WERI-Rb-1 (cell line): ENCODE measurements at regions not wholly inside any gene's neighbourhood (a gene's known extent, or its start where the extent isn't known, plus 50 kb on each side); places are given as distances from the start of the nearest gene placed in this dataset.

Source experiments
- DNase-seq: peaks from one replicate; pipeline ENCODE4 v3.0.0-alpha.2; 2020
- H3K27ac ChIP-seq: fragments of 250-450 bp; sonication (Bioruptor Pico); 2 replicates; pipeline ENCODE4 v1.5.1; 2020; ENCODE audit warnings: mild to moderate bottlenecking, moderate library complexity
- H3K27me3 ChIP-seq: fragments of 250-450 bp; sonication (Bioruptor Pico); 2 replicates; pipeline ENCODE4 v1.5.1; 2021; ENCODE audit warnings: mild to moderate bottlenecking, low read depth, moderate library complexity; ENCODE audit not compliant: insufficient read depth, severe bottlenecking
- H3K36me3 ChIP-seq: fragments of 250-450 bp; sonication (Bioruptor Pico); 2 replicates; pipeline ENCODE4 v1.5.1; 2020; ENCODE audit warnings: mild to moderate bottlenecking, moderate library complexity
- H3K4me3 ChIP-seq: 2 replicates; pipeline ENCODE4 v1.5.1; 2011; ENCODE audit warnings: low read depth, mild to moderate bottlenecking, control low read depth, low read length
- H3K9me3 ChIP-seq: fragments of 250-450 bp; sonication (Bioruptor Pico); 2 replicates; pipeline ENCODE4 v1.5.1; 2021; ENCODE audit warnings: mild to moderate bottlenecking, moderate library complexity; ENCODE audit not compliant: severe bottlenecking
- TF ChIP-seq, protein P1 (sequence below): IDR thresholded peaks from 2 replicates; pipeline ENCODE4 v1.5.1; 2011; ENCODE audit warnings: low read depth, mild to moderate bottlenecking, control low read depth, inconsistent platforms, low read length

DNA sequence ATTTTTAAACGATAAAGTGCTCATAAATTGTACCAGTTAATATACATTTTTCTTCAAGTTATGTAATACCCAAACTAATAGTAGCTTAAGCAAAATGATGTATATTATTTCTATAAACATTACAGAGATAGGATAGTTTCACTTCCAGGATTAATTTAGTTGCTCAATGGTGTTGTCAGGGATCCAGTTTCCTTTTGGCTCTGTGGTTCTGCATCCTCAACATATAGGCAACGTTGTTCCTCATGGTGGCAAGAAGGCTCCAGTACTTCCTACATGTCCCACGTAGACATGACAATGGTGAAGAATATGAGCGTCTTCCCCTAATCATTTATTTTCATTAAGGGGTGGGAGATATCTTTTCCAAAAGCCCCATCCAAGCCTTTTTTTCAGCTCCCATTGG lies 60.7 kb upstream of the DCD start:
- DNase-seq, result no peak
- TF ChIP-seq, protein P1, sequence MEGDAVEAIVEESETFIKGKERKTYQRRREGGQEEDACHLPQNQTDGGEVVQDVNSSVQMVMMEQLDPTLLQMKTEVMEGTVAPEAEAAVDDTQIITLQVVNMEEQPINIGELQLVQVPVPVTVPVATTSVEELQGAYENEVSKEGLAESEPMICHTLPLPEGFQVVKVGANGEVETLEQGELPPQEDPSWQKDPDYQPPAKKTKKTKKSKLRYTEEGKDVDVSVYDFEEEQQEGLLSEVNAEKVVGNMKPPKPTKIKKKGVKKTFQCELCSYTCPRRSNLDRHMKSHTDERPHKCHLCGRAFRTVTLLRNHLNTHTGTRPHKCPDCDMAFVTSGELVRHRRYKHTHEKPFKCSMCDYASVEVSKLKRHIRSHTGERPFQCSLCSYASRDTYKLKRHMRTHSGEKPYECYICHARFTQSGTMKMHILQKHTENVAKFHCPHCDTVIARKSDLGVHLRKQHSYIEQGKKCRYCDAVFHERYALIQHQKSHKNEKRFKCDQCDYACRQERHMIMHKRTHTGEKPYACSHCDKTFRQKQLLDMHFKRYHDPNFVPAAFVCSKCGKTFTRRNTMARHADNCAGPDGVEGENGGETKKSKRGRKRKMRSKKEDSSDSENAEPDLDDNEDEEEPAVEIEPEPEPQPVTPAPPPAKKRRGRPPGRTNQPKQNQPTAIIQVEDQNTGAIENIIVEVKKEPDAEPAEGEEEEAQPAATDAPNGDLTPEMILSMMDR, result no peak
- Histone ChIP-seq H3K36me3 (no peaks in the 10 kb centered on the region), H3K27ac (no peak overlapping the region), H3K9me3 (no peaks in the 10 kb centered on the region), H3K27me3 (peaks cover 44% of the 10 kb centered on the region), H3K4me3 (no peak overlapping the region)

- H3K4me3 ChIP-seq, result no peak overlapping the region
Observed at GRCh38 chr12:54704202-54704601, 56.0 kb upstream of the DCD start.

GRCh38 chr12:54701940-54702592 lies 53.9 kb upstream of the DCD start:
- TF ChIP-seq, protein P1, result peak; percentile 38; the same call in 1 of the 2 replicates
- Histone ChIP-seq H3K4me3 (no peak overlapping the region), H3K36me3 (no peaks in the 10 kb centered on the region), H3K9me3 (no peaks in the 10 kb centered on the region), H3K27ac (no peak overlapping the region), H3K27me3 (peaks cover 32% of the 10 kb centered on the region)
- DNase-seq, result no peak

More at GRCh38 chr12:54704202-54704601, 56.0 kb upstream of the DCD start:
- peaks cover 28% of the 10 kb centered on the region for H3K27me3 ChIP-seq
- H3K27ac ChIP-seq, result no peak overlapping the region
- no peaks in the 10 kb centered on the region for H3K9me3 ChIP-seq
- DNase-seq, result no peak
- H3K36me3 ChIP-seq, result no peaks in the 10 kb centered on the region
- TF ChIP-seq, protein P1, result no peak

- Histone ChIP-seq H3K27me3 (peaks cover 38% of the 10 kb centered on the region), H3K27ac (no peak overlapping the region), H3K4me3 (no peak overlapping the region), H3K36me3 (no peaks in the 10 kb centered on the region), H3K9me3 (no peaks in the 10 kb centered on the region)
- TF ChIP-seq, protein P1, result no peak
- no peak for DNase-seq
Observed at GRCh38 chr12:54700849-54701248, 52.7 kb upstream of the DCD start.

DNA sequence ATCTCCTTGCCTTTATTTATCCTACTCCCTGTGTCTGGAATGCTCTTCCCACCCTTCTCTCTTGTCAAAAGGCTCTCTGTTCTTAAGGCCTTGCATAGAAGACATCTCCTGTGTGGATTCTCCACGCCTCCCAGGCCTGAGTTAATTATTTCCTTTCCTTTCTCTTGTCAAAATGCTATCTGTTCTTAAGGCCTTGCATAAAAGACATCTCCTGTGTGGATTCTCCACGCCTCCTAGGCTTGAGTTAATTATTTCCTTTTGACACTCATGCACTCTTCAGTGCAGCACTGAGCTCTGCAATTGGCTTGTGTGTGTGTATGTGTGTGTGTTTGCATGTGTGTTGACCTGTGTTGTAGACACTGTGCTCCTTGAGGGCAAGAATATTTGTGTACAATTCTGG lies 52.1 kb upstream of the DCD start:
- Histone ChIP-seq H3K27me3 (peaks cover 37% of the 10 kb centered on the region), H3K36me3 (no peaks in the 10 kb centered on the region), H3K4me3 (no peak overlapping the region), H3K9me3 (no peaks in the 10 kb centered on the region), H3K27ac (no peak overlapping the region)
- no peak for DNase-seq
- TF ChIP-seq, protein P1, result no peak
